ENCODE measurements at regions not wholly inside any gene's neighbourhood (a gene's known extent, or its start where the extent isn't known, plus 50 kb on each side); places are given as distances from the start of the nearest gene placed in this dataset.

- TF ChIP-seq POLR2A (IDR thresholded peaks at IDR 0.05) (no peak), POLR2AphosphoS5 (IDR thresholded peaks at IDR 0.05) (no peak), CTCF (IDR thresholded peaks at IDR 0.05) (no peak)
- Histone ChIP-seq H3K27me3 (replicated peaks; ENCODE audit: insufficient read depth) (no peaks in the 10 kb centered on the region), H3K4me3 (no peak overlapping the region), H3K4me1 (replicated peaks) (no peaks in the 10 kb centered on the region), H3K27ac (no peak overlapping the region), H3K36me3 (no peaks in the 10 kb centered on the region), H3K9me3 (no peaks in the 10 kb centered on the region)
- DNase-seq (ENCODE audit: low spot score): no peak
- intact Hi-C loops (cut with DNase I): no loop called here
Measured at GRCh38 chrX:11836284-11836683, 78.2 kb downstream of the MSL3 start.

GRCh38 chrX:11837437-11837836 lies 79.4 kb downstream of the MSL3 start:
- Histone ChIP-seq H3K4me3 (no peak overlapping the region), H3K27ac (no peak overlapping the region), H3K27me3 (replicated peaks; ENCODE audit: insufficient read depth) (no peaks in the 10 kb centered on the region), H3K4me1 (replicated peaks) (no peaks in the 10 kb centered on the region), H3K9me3 (no peaks in the 10 kb centered on the region), H3K36me3 (no peaks in the 10 kb centered on the region)
- 63% methylated on average over 3 of the region's 3 CpGs for WGBS
- intact Hi-C loops (cut with DNase I): no loop called here
- no peak for TF ChIP-seq POLR2AphosphoS5 (IDR thresholded peaks at IDR 0.05)
- no peak for TF ChIP-seq CTCF (IDR thresholded peaks at IDR 0.05)
- no peak for TF ChIP-seq POLR2A (IDR thresholded peaks at IDR 0.05)
- DNase-seq (ENCODE audit: low spot score): no peak

GRCh38 chrX:11864171-11864570 lies 106.1 kb downstream of the MSL3 start:
- DNase-seq (ENCODE audit: low spot score): no peak

GRCh38 chrX:11867610-11868345 lies 109.7 kb downstream of the MSL3 start:
- WGBS: 85% methylated on average over 7 of the region's 7 CpGs
- no peaks in the 10 kb centered on the region for H3K9me3 ChIP-seq
- H3K4me3 ChIP-seq: no peak overlapping the region
- intact Hi-C loops (cut with DNase I): no loop called here
- no peaks in the 10 kb centered on the region for H3K27me3 ChIP-seq (replicated peaks; ENCODE audit: insufficient read depth)
- DNase-seq (ENCODE audit: low spot score): no peak
- no peaks in the 10 kb centered on the region for H3K36me3 ChIP-seq
- no peaks in the 10 kb centered on the region for H3K4me1 ChIP-seq (replicated peaks)
- TF ChIP-seq POLR2AphosphoS5 (IDR thresholded peaks at IDR 0.05) (no peak), CTCF (IDR thresholded peaks at IDR 0.05) (no peak), POLR2A (IDR thresholded peaks at IDR 0.05) (no peak)
- H3K27ac ChIP-seq: no peak overlapping the region

More at GRCh38 chrX:11864171-11864570, 106.1 kb downstream of the MSL3 start:
- H3K36me3 ChIP-seq: no peaks in the 10 kb centered on the region
- H3K27me3 ChIP-seq (replicated peaks; ENCODE audit: insufficient read depth): no peaks in the 10 kb centered on the region
- intact Hi-C loops (cut with DNase I): no loop called here
- H3K4me3 ChIP-seq: no peak overlapping the region
- no peaks in the 10 kb centered on the region for H3K4me1 ChIP-seq (replicated peaks)
- H3K27ac ChIP-seq: no peak overlapping the region
- H3K9me3 ChIP-seq: no peaks in the 10 kb centered on the region
- WGBS: 91% methylated on average over 2 of the region's 2 CpGs
- TF ChIP-seq CTCF (IDR thresholded peaks at IDR 0.05) (no peak), POLR2AphosphoS5 (IDR thresholded peaks at IDR 0.05) (no peak), POLR2A (IDR thresholded peaks at IDR 0.05) (no peak)

GRCh38 chrX:11870789-11871188 lies 112.8 kb downstream of the MSL3 start:
- no peaks in the 10 kb centered on the region for H3K27me3 ChIP-seq (replicated peaks; ENCODE audit: insufficient read depth)

More at GRCh38 chrX:11870789-11871188, 112.8 kb downstream of the MSL3 start:
- intact Hi-C loops (cut with DNase I): no loop called here
- TF ChIP-seq CTCF (IDR thresholded peaks at IDR 0.05): no peak
- TF ChIP-seq POLR2A (IDR thresholded peaks at IDR 0.05): no peak
- TF ChIP-seq POLR2AphosphoS5 (IDR thresholded peaks at IDR 0.05): no peak
- Histone ChIP-seq H3K36me3 (no peaks in the 10 kb centered on the region), H3K9me3 (no peaks in the 10 kb centered on the region), H3K4me3 (no peak overlapping the region), H3K27ac (no peak overlapping the region), H3K4me1 (replicated peaks) (no peaks in the 10 kb centered on the region)
- no peak for DNase-seq (ENCODE audit: low spot score)
- WGBS: 87% methylated on average over 2 of the region's 2 CpGs
